ENCODE measurements at regions not wholly inside any gene's neighbourhood (a gene's known extent, or its start where the extent isn't known, plus 50 kb on each side); places are given as distances from the start of the nearest gene placed in this dataset.

- TF ChIP-seq CTCF (IDR thresholded peaks at IDR 0.05; ENCODE audit: borderline replicate concordance, extremely low read depth, low read length, poor library complexity, severe bottlenecking) (no peak), EZH2 (IDR thresholded peaks at IDR 0.05; ENCODE audit: borderline replicate concordance, low read depth, low read length, severe bottlenecking) (no peak)
Measured at GRCh38 chrX:74171465-74171864, 132.5 kb upstream of the ZCCHC13 start.
